ENCODE measurements at regions not wholly inside any gene's neighbourhood (a gene's known extent, or its start where the extent isn't known, plus 50 kb on each side); places are given as distances from the start of the nearest gene placed in this dataset.
"Not testable (repeated sequence)": the region's sequence is repeated elsewhere in the genome, so short reads cannot be mapped to it uniquely, and the experiment has no call there.

DNA sequence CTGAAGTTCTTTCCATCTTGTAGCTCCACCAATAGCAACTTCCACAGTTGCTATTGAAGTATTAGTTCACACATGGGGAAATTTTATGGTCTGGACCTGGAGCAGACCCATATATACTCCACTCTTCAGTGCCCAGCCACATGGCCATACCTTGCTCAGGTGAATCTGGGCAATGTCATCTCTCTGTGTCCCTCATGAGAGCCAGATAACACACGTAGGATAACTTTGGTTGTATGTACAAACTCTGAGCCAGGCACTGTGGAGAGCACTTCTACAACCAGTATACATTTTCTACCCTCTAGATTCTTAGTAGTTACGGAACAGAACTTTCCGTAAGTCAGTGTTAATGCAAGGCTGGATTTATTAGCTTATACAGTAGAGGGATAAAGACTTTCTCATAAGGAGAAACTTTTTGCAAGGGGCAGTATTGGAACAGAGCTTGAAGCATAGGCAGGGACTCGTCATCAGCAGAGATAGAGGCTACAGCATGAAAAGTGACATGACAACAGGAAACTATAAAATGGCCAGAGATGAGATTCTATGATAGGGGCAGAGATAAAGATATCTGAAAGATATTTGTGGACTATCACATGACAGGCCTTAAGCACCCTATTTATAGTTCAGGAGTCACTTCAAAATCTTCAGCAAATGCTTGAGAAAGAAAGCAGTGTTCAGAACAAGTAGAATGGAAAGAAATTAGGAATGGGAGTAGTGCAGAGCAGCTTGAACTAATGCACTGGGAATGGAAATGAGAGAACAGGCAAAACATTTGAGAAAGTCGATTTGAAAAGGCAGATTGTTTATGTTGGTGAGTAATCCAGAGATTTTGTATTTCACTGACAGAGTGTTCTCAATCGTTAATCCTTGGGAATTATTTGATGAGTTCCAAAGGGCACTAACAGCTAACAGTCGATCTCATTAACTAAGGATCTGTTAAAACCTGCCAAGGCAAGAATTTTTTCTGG is 481.8 kb downstream of the USP25 start:
- intact Hi-C loops (cut with micrococcal nuclease) = no loop called here
- no peaks in the 10 kb centered on the region for H3K4me1 Mint-ChIP-seq (ENCODE audit: low read depth)

DNA sequence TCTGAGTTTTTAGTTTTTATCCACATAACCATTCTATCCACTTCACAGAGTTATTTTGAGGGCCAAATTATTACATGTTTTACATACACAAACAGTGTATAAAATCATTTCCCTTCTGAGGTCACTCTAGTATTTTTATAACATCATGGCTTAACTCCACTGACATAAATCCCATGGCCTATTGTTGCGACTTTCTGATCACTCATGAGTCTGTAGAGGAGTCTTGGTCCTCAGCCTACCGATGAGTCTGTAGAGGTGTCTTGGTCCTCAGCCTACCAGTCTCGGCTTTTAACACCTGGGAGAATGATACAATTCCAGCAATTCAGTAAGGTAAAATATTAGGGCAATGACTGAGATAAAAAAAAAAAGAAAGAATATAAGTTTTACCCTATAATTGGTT is 483.7 kb downstream of the USP25 start:
- H3K27ac Mint-ChIP-seq = no peak overlapping the region
- no peak overlapping the region for H3K4me3 Mint-ChIP-seq
- no peaks in the 10 kb centered on the region for H3K9me3 Mint-ChIP-seq
- no peaks in the 10 kb centered on the region for H3K4me1 Mint-ChIP-seq (ENCODE audit: low read depth)
- no peak for DNase-seq (ENCODE audit: low spot score)
- no peaks in the 10 kb centered on the region for H3K27me3 Mint-ChIP-seq (ENCODE audit: insufficient read depth)
- intact Hi-C loops (cut with micrococcal nuclease) = no loop called here
- no peaks in the 10 kb centered on the region for H3K36me3 Mint-ChIP-seq (ENCODE audit: low read depth)

More for the DNA sequence above, 481.8 kb downstream of the USP25 start:
- Mint-ChIP-seq H3K36me3 (ENCODE audit: low read depth) (no peaks in the 10 kb centered on the region), H3K9me3 (no peaks in the 10 kb centered on the region), H3K4me3 (no peak overlapping the region), H3K27me3 (ENCODE audit: insufficient read depth) (no peaks in the 10 kb centered on the region), H3K27ac (no peak overlapping the region)
- no peak for DNase-seq (ENCODE audit: low spot score)

DNA sequence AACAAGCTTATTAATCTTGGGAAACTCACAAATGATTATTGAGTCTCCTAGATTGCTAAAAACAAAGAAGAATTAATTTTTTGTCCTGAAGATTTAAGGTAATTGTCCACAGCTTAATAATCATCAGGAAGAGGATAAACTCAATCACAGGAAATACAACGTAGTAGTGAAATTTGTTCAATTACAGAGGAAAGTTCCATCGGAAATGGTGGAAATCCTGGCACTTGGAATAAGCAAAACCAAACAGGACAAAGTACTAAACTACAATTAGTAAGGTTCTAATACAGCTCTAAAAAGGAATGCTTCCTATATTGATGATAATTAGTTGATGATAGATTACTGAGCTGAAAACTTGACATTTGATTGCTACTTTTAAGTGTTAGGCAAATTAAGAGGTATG is 485.4 kb downstream of the USP25 start:
- Mint-ChIP-seq H3K36me3 (ENCODE audit: low read depth) (no peaks in the 10 kb centered on the region), H3K4me3 (no peak overlapping the region), H3K27me3 (ENCODE audit: insufficient read depth) (no peaks in the 10 kb centered on the region), H3K9me3 (no peaks in the 10 kb centered on the region), H3K4me1 (ENCODE audit: low read depth) (no peaks in the 10 kb centered on the region), H3K27ac (no peak overlapping the region)
- intact Hi-C loops (cut with micrococcal nuclease) = no loop called here
- no peak for DNase-seq (ENCODE audit: low spot score)

DNA sequence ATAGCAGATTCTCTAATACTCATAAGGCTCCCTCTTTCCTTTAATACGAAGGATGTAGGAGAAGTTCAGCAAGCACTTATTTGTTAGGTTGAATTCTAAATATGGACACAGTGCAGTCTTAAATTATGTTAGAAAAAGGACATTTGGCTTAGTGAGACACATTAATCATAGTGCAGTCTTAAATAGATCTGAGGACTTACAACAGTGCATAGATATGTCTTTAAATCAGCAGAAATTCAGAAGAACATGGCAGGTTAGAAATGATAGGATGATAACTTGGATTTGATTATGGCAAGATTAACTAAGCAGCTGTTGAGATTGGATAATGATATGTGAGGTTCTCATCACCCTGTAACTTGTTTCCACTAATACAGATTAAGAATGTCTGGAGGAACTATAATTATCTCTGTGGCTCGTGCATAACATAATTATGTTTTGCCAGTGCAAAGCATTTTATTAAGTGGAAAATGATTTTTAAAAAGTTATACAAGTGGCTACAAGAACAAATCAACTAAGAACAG is 485.9 kb downstream of the USP25 start:
- H3K4me1 Mint-ChIP-seq (ENCODE audit: low read depth) = no peaks in the 10 kb centered on the region
- H3K4me3 Mint-ChIP-seq = no peak overlapping the region
- no peaks in the 10 kb centered on the region for H3K9me3 Mint-ChIP-seq
- intact Hi-C loops (cut with micrococcal nuclease) = no loop called here
- no peaks in the 10 kb centered on the region for H3K27me3 Mint-ChIP-seq (ENCODE audit: insufficient read depth)
- H3K27ac Mint-ChIP-seq = no peak overlapping the region
- no peaks in the 10 kb centered on the region for H3K36me3 Mint-ChIP-seq (ENCODE audit: low read depth)
- DNase-seq (ENCODE audit: low spot score) = no peak

DNA sequence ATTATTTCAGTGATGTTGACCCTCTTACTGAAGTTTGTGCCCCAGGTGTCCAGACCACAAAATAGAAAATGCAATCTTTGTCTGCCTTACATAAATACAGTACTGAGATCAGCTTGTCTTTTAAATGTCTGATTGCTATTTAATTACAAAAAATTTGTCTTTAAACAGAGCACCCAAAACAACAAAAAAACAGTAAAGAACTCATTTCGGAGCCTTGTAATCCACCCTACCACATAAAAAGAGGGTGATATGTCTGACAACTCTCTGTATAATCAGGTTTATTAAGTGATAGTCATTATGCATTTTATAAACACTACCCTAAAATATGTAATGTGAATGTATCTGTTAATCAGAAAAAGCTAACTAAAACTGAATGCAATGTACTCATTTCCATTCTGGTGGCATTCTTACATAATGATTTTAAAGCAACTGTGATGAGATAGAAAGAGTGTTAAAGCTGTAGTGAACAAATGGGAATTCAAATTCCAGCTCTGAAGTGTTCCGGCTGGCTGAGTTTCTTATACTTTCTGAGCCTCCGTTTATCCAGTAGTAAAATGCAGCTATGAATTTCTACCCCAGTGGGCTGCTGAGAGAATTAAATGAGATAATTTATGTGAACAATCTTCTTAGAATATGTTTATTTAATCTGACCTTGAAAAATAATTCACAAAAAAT is 486.6 kb downstream of the USP25 start:
- no peak overlapping the region for H3K4me3 Mint-ChIP-seq
- intact Hi-C loops (cut with micrococcal nuclease) = no loop called here
- no peaks in the 10 kb centered on the region for H3K4me1 Mint-ChIP-seq (ENCODE audit: low read depth)

DNA sequence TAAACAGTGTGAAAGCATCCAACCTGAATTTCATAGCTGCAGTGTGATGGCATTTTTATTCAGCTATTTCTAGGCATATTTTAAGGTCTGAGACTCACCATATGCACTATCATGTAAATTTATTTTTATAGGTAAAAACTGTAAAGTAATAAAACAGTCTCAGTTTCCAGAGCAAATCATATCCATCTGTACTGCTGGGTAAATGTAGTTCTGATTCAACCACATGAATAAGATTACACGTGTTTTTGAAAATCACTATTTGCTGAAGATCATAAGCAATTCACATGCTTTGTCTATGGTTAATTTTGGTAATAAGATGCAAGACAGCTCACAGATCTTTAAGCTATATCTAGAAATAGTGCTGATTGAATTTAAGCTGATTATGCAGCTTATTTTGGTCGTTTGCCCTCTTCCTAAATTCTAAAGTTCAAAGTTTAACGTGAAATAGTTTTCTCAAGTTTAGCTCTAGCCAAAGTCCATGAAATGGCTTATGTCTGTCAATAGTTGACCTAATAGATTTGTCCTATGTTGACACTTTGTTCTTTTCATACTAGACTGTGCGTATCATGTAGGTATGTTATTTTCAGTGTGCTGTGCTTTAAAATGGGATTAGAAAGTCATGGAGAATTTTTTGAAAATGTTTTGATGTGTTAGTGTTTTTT is 489.0 kb downstream of the USP25 start:
- no peak for DNase-seq (ENCODE audit: low spot score)
- intact Hi-C loops (cut with micrococcal nuclease) = no loop called here

More for the DNA sequence above, 486.6 kb downstream of the USP25 start:
- DNase-seq (ENCODE audit: low spot score) = no peak
- no peaks in the 10 kb centered on the region for H3K27me3 Mint-ChIP-seq (ENCODE audit: insufficient read depth)
- H3K36me3 Mint-ChIP-seq (ENCODE audit: low read depth) = no peaks in the 10 kb centered on the region
- H3K27ac Mint-ChIP-seq = no peak overlapping the region
- H3K9me3 Mint-ChIP-seq = no peaks in the 10 kb centered on the region

DNA sequence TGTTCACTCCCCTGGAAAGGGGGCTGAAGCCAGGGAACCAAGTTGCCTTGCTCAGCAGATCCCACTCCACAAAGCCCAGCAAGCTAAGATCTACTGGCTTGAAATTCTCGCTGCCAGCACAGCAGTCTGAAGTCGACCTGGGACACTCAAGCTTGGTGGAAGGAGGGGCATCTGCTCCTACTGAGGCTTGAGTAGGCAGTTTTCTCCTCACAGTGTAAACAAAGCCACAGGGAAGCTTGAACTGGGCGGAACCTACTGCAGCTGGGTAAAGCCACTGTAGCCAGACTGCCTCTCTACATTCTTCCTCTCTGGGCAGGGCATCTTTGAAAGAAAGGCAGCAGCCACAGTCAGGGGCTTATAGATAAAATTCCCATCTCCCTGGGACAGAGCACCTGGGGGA is 495.0 kb downstream of the USP25 start:
- not testable (repeated sequence) for H3K27ac Mint-ChIP-seq

More for the DNA sequence above, 489.0 kb downstream of the USP25 start:
- Mint-ChIP-seq H3K27me3 (ENCODE audit: insufficient read depth) (no peaks in the 10 kb centered on the region), H3K4me3 (no peak overlapping the region), H3K36me3 (ENCODE audit: low read depth) (no peaks in the 10 kb centered on the region), H3K9me3 (no peaks in the 10 kb centered on the region), H3K27ac (no peak overlapping the region), H3K4me1 (ENCODE audit: low read depth) (no peaks in the 10 kb centered on the region)

DNA sequence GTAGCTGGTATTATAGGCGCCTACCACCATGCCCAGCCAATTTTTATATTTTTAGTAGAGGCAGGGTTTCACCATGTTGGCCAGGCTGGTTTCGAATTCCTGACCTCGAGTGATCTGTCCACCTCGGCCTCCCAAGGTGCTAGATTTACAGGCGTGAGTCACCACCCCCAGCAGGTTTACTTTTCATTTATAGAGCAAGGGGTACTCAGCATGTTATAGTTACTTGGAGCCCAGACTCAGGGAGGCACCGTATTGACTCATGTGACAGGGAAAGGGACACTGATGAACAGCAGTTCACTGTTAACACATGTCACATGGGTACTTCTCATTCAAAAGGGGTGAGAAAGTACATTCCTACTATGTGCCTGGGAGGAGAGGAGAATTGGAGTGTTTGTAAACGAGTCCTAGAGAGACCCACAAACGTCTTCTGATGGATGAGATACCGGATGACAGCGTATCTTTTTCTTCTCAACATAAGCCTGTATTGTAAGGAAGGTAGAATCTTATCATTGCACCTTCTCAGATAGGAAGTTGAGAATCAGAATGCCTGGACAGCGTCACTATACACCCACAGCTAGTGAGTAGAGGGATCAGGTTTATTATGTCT is 510.0 kb downstream of the USP25 start:
- H3K27ac Mint-ChIP-seq = no peak overlapping the region
- H3K27me3 Mint-ChIP-seq (ENCODE audit: insufficient read depth) = no peaks in the 10 kb centered on the region
- intact Hi-C loops (cut with micrococcal nuclease) = no loop called here
- no peaks in the 10 kb centered on the region for H3K4me1 Mint-ChIP-seq (ENCODE audit: low read depth)
- no peak for DNase-seq (ENCODE audit: low spot score)
- H3K9me3 Mint-ChIP-seq = no peaks in the 10 kb centered on the region
- H3K36me3 Mint-ChIP-seq (ENCODE audit: low read depth) = no peaks in the 10 kb centered on the region
- H3K4me3 Mint-ChIP-seq = no peak overlapping the region

More for the DNA sequence above, 495.0 kb downstream of the USP25 start:
- intact Hi-C loops (cut with micrococcal nuclease); H3K36me3 Mint-ChIP-seq (ENCODE audit: low read depth); H3K27me3 Mint-ChIP-seq (ENCODE audit: insufficient read depth); DNase-seq (ENCODE audit: low spot score); H3K4me1 Mint-ChIP-seq (ENCODE audit: low read depth); H3K9me3 Mint-ChIP-seq; H3K4me3 Mint-ChIP-seq: not testable (repeated sequence)

DNA sequence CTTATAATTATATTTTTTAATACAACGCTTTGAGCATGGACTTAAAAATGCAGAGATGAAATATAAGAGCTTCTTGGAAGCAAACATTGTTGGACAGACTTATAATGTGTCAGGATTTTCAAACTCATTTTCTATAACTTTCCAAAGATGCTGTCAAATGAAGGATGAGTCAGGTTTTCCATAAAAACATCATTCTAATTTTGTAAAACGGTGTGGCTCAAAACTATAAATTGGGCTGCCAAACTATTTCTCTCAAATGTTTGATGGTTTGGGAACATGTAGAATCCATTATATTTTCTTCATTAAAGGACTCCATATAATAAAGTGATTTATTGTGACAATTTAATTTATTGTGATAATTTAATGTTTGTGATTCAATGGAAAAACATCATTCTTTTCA is 511.2 kb downstream of the USP25 start:
- Mint-ChIP-seq H3K27me3 (ENCODE audit: insufficient read depth) (no peaks in the 10 kb centered on the region), H3K27ac (no peak overlapping the region), H3K36me3 (ENCODE audit: low read depth) (no peaks in the 10 kb centered on the region), H3K4me1 (ENCODE audit: low read depth) (no peaks in the 10 kb centered on the region), H3K4me3 (no peak overlapping the region), H3K9me3 (no peaks in the 10 kb centered on the region)
- no peak for DNase-seq (ENCODE audit: low spot score)
- intact Hi-C loops (cut with micrococcal nuclease) = no loop called here

DNA sequence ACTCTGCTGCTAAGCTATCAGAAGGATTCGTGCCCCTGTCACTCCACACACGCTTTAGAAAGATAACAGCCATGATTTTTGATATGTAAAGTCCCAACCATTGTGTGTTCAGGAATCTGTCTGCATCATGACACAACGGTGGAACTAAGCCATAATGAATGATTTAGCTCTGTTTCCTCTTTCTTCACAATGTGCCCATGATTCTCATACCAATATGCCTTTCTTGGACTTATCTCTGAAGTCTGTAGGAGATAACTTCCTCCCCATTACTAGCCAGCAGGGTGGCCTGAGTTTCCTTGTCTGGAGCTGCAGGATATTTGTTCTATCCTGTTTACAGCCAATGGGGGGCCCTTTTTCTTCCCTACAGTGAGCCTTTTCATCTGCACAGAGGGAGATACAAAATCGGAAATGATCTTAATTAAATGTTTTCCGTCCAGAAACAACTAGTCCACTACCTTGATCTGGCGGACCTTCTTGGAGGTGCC is 511.7 kb downstream of the USP25 start:
- H3K4me3 Mint-ChIP-seq = no peak overlapping the region
- H3K27me3 Mint-ChIP-seq (ENCODE audit: insufficient read depth) = no peaks in the 10 kb centered on the region
- intact Hi-C loops (cut with micrococcal nuclease) = no loop called here
- H3K36me3 Mint-ChIP-seq (ENCODE audit: low read depth) = no peaks in the 10 kb centered on the region
- no peak for DNase-seq (ENCODE audit: low spot score)
- H3K4me1 Mint-ChIP-seq (ENCODE audit: low read depth) = no peaks in the 10 kb centered on the region
- no peaks in the 10 kb centered on the region for H3K9me3 Mint-ChIP-seq
- no peak overlapping the region for H3K27ac Mint-ChIP-seq

DNA sequence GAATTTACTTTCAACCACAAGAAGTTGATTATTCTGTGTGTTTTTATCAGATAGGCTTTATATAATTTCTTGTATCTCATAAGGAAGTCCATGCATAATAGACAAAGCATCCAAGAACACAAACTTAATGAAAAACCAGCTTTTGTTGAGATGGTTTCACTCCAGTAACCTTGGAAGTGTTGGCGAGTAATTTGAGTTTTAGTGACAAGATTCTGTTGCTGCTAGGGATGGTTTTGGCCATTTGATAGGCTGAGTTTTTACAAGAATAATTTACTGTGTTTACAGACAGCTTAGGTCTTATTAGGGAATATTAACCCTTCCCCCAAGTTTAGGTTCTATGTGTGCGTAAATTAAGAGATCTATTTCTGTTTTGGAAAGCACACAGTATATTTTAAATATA is 513.6 kb downstream of the USP25 start:
- Mint-ChIP-seq H3K27ac (no peak overlapping the region), H3K4me3 (no peak overlapping the region), H3K36me3 (ENCODE audit: low read depth) (no peaks in the 10 kb centered on the region), H3K9me3 (no peaks in the 10 kb centered on the region), H3K4me1 (ENCODE audit: low read depth) (no peaks in the 10 kb centered on the region), H3K27me3 (ENCODE audit: insufficient read depth) (no peaks in the 10 kb centered on the region)
- no peak for DNase-seq (ENCODE audit: low spot score)
- intact Hi-C loops (cut with micrococcal nuclease) = no loop called here

DNA sequence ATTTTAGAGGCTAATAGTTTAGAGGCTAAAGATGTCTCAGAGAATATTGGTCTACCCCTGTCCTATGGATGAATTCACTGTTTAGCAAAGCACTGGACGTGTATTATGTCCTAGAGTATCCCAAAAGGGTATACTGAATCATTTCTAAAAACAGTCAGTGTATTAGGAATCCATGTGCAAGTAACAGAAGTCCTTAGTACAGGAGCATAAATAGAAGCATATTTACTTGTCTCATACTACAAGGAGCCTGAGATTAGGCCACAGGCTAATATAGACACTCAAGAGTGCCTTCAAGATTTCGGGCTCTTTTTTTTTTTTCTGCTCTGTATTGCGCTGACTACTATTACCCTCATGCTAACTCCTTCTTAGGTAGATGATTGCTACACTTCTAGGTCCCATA is 518.9 kb downstream of the USP25 start:
- Mint-ChIP-seq H3K36me3 (ENCODE audit: low read depth) (no peaks in the 10 kb centered on the region), H3K4me3 (no peak overlapping the region), H3K27ac (no peak overlapping the region), H3K9me3 (no peaks in the 10 kb centered on the region), H3K4me1 (ENCODE audit: low read depth) (no peaks in the 10 kb centered on the region), H3K27me3 (ENCODE audit: insufficient read depth) (no peaks in the 10 kb centered on the region)
- DNase-seq (ENCODE audit: low spot score) = no peak
- intact Hi-C loops (cut with micrococcal nuclease) = no loop called here

All from activated T-helper 1 cell treated with anti-CD3 and anti-CD28 coated beads, Interleukin-12 subunit alpha, Interleukin-12 subunit beta, Interleukin-2, Interleukin-4 antibody, amounts not matched to agents 30 ng/mL and 10 ng/mL and 1 ng/mL, durations not matched to agents 14 hours and 24 hours and 36 hours (primary cell).